ENCODE measurements at regions not wholly inside any gene's neighbourhood (a gene's known extent, or its start where the extent isn't known, plus 50 kb on each side); places are given as distances from the start of the nearest gene placed in this dataset.

DNA sequence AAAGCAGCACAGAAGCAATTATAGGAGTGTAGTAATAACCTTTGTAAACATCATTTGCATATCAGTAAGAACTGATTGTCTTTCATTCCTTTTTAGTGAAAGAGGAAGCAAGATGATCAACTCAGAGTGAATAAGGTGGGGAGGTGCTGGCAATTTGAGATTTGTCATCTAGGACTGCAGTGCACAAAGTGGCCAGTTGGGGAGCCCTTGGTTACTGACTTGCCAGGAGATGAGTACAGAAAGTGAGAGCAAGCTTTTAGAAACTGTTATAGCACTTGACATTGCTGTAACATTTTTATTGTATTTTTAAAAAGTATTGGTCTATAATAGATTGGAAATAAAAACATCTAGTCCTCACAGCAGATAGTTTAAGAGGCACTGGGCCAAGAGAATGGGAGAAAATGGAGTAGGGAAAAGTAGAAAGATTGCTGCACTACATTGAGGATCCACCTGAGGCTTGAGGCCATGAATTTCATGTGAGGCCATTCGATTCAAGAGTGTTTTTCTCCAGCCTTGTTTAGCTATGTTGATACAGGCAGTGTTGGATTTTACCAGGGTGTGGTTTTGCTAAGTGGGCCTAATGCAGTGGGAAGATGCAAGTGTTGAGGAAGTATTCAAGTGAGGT, 98.2 kb downstream of the SNAPC1 start:
- TF ChIP-seq, protein P1, sequence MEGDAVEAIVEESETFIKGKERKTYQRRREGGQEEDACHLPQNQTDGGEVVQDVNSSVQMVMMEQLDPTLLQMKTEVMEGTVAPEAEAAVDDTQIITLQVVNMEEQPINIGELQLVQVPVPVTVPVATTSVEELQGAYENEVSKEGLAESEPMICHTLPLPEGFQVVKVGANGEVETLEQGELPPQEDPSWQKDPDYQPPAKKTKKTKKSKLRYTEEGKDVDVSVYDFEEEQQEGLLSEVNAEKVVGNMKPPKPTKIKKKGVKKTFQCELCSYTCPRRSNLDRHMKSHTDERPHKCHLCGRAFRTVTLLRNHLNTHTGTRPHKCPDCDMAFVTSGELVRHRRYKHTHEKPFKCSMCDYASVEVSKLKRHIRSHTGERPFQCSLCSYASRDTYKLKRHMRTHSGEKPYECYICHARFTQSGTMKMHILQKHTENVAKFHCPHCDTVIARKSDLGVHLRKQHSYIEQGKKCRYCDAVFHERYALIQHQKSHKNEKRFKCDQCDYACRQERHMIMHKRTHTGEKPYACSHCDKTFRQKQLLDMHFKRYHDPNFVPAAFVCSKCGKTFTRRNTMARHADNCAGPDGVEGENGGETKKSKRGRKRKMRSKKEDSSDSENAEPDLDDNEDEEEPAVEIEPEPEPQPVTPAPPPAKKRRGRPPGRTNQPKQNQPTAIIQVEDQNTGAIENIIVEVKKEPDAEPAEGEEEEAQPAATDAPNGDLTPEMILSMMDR (IDR thresholded peaks at IDR 0.05), result peak; percentile 45 to 85 (median 64)
- TF ChIP-seq POLR2A (IDR thresholded peaks at IDR 0.05), result no peak

All from body of pancreas (tissue), 4 donors.